ENCODE measurements at regions not wholly inside any gene's neighbourhood (a gene's known extent, or its start where the extent isn't known, plus 50 kb on each side); places are given as distances from the start of the nearest gene placed in this dataset.

- Histone ChIP-seq H3K36me3 (ENCODE audit: control insufficient read depth in 2 of 4, insufficient read depth in 4 of 4, low read length in 3 of 4) (no peaks in the 10 kb centered on the region), H3K4ac (replicated peaks; ENCODE audit: insufficient read length, low read depth, low read length) (no peak overlapping the region), H3K56ac (replicated peaks; ENCODE audit: insufficient read length, low read depth, low read length) (no peak overlapping the region), H2BK20ac (ENCODE audit: low read length) (no peak overlapping the region), H3K4me2 (ENCODE audit: insufficient read depth in 1 of 2, low read depth in 2 of 2, low read length in 2 of 2) (no peak overlapping the region), H4K8ac (ENCODE audit: extremely low read depth, insufficient read depth, low read length) (no peak overlapping the region), H2BK5ac (ENCODE audit: low read depth, low read length) (no peak overlapping the region), H2BK15ac (ENCODE audit: low read length) (no peak overlapping the region), H3K14ac (ENCODE audit: insufficient read length) (no peak overlapping the region), H3K23ac (ENCODE audit: insufficient read length) (no peak overlapping the region), H4K5ac (ENCODE audit: insufficient read length, low read depth, low read length) (no peak overlapping the region), H2BK12ac (ENCODE audit: low read depth, low read length) (no peak overlapping the region), H3K9ac (replicated peaks in 1 of 4; ENCODE audit: extremely low read depth in 1 of 4, low read depth in 3 of 4, low read length in 3 of 4) (no peak overlapping the region), H2AK5ac (ENCODE audit: low read depth, low read length) (no peak overlapping the region), H3K4me3 (ENCODE audit: extremely low read depth in 1 of 4, insufficient read depth in 2 of 4, low read depth in 3 of 4, low read length in 4 of 4) (no peak overlapping the region), H4K20me1 (replicated peaks in 1 of 2; ENCODE audit: control insufficient read depth in 1 of 2, insufficient read depth in 2 of 2, low read length in 2 of 2) (no peaks in the 10 kb centered on the region), H3K27ac (ENCODE audit: low read depth, low read length) (no peak overlapping the region), H2BK120ac (replicated peaks; ENCODE audit: low read depth, low read length) (no peak overlapping the region), H3K23me2 (ENCODE audit: low read depth, low read length) (peaks cover 13% of the 10 kb centered on the region; the same call in 1 of the 2 replicates), H2AFZ (ENCODE audit: low read length) (no peak overlapping the region), H3K4me1 (replicated peaks in 1 of 4; ENCODE audit: control insufficient read depth in 3 of 4, insufficient read depth in 4 of 4, low read length in 3 of 4) (no peaks in the 10 kb centered on the region), H3K79me1 (ENCODE audit: low read depth, low read length) (no peaks in the 10 kb centered on the region), H3K9me3 (ENCODE audit: insufficient read depth in 2 of 2, low read depth in 1 of 2, low read length in 1 of 2) (peaks cover 0 to 7% of the 10 kb centered on the region in 2 experiments; a peak in 1 of 4 replicates), H3K27me3 (replicated peaks in 1 of 4; ENCODE audit: control insufficient read depth in 3 of 4, extremely low read depth in 1 of 4, insufficient read depth in 3 of 4, low read length in 3 of 4) (no peaks in the 10 kb centered on the region), H3K18ac (ENCODE audit: extremely low read depth, low read length) (no peak overlapping the region), H3K79me2 (ENCODE audit: control insufficient read depth in 1 of 2, insufficient read depth in 2 of 2, low read length in 2 of 2) (no peaks in the 10 kb centered on the region), H4K91ac (replicated peaks; ENCODE audit: insufficient read length, low read length) (no peak overlapping the region)
- ChIA-PET CTCF (ENCODE audit: partially characterized antibody) (no interaction called here), POLR2A (ENCODE audit: partially characterized antibody) (interaction anchor here (0.7 kb wide), 1 partner anchor 62 kb away, joined by 3 read pairs; no protein-coding TSS in a partner anchor)
- DNase-seq (ENCODE audit: low read depth in 1 of 2, low spot score in 2 of 2) = no peak
- WGBS, 2 experiments (ENCODE audit: extremely low coverage in 1 of 2, insufficient coverage in 1 of 2, insufficient read length in 1 of 2, insufficient replicate concordance in 2 of 2, low coverage in 1 of 2, low lambda C conversion rate in 2 of 2, missing lambda C conversion rate in 1 of 2) = 85% methylated on average over 5 of the region's 5 CpGs; no CpG with 5 or more reads in 1 of the 2 experiments
- no peak for FAIRE-seq
- no peak for TF ChIP-seq HDAC2 (IDR thresholded peaks at IDR 0.05; ENCODE audit: borderline replicate concordance in 1 of 2, low read depth in 2 of 2, low read length in 2 of 2)
- no peak for TF ChIP-seq SIRT6 (IDR thresholded peaks at IDR 0.05; ENCODE audit: low read length)
- TF ChIP-seq USF2 (IDR thresholded peaks at IDR 0.05; ENCODE audit: low read length) = no peak
- TF ChIP-seq BCL11A (IDR thresholded peaks at IDR 0.05; ENCODE audit: low read depth in 2 of 2, low read length in 2 of 2) = no peak
- TF ChIP-seq HDAC6 (IDR thresholded peaks at IDR 0.05; ENCODE audit: low read depth, low read length) = no peak
- no peak for TF ChIP-seq BRCA1 (IDR thresholded peaks at IDR 0.05; ENCODE audit: low read depth, low read length)
- no peak for TF ChIP-seq JUND (IDR thresholded peaks at IDR 0.05; ENCODE audit: low read length)
- TF ChIP-seq POLR2AphosphoS5 (IDR thresholded peaks at IDR 0.05; ENCODE audit: low read depth, low read length) = no peak
Measured at GRCh38 chr2:241970716-241971115, 101.2 kb downstream of the RTP5 start.

All from H1 (cell line).